Neuronal stem cell (in vitro differentiated cells): ENCODE measurements at regions not wholly inside any gene's neighbourhood (a gene's known extent, or its start where the extent isn't known, plus 50 kb on each side); places are given as distances from the start of the nearest gene placed in this dataset.

Experiments used
- DNase-seq: peaks from one replicate; pipeline ENCODE4 v3.0.0-alpha.2; 2013; ENCODE audit warnings: low spot score
- H2AFZ ChIP-seq: one replicate; pipeline ENCODE4 v1.6.1; 2013; ENCODE audit warnings: mild to moderate bottlenecking, low read length, inconsistent platforms
- H2AK5ac ChIP-seq: 2 replicates; pipeline ENCODE4 v1.6.1; 2013; ENCODE audit warnings: low read depth, mild to moderate bottlenecking, inconsistent platforms, low read length, moderate library complexity, mixed read lengths
- H2BK120ac ChIP-seq: 2 replicates; pipeline ENCODE4 v1.6.1; 2013; ENCODE audit warnings: low read depth, mild to moderate bottlenecking, inconsistent platforms, low read length, moderate library complexity, mixed read lengths
- H2BK12ac ChIP-seq: one replicate; pipeline ENCODE4 v1.6.1; 2013; ENCODE audit warnings: low read length, inconsistent platforms
- H2BK15ac ChIP-seq: 2 replicates; pipeline ENCODE4 v1.6.1; 2013; ENCODE audit warnings: mild to moderate bottlenecking, low read length, inconsistent platforms, mixed read lengths
- H2BK5ac ChIP-seq: one replicate; pipeline ENCODE4 v1.6.1; 2013; ENCODE audit warnings: inconsistent platforms, mild to moderate bottlenecking, low read length, moderate library complexity
- H3K14ac ChIP-seq: one replicate; pipeline ENCODE4 v1.6.1; 2013; ENCODE audit warnings: low read length, inconsistent platforms
- H3K18ac ChIP-seq: 2 replicates; pipeline ENCODE4 v1.6.1; 2013; ENCODE audit warnings: low read length, inconsistent platforms
- H3K23ac ChIP-seq: 2 replicates; pipeline ENCODE4 v1.6.1; 2013; ENCODE audit warnings: low read depth, mild to moderate bottlenecking, mixed read lengths, low read length, inconsistent platforms; ENCODE audit not compliant: poor library complexity
- H3K27ac ChIP-seq: replicated peaks from 3 replicates; pipeline ENCODE4 v1.5.1; 2013; ENCODE audit warnings: low read length, inconsistent platforms
- H3K27me3 ChIP-seq, 3 experiments: 2 replicates each; pipeline ENCODE4 v1.6.1; 2013; ENCODE audit warnings: low read length in 3 of 3, mild to moderate bottlenecking in 2 of 3, inconsistent platforms in 1 of 3, low read depth in 1 of 3, mixed read lengths in 1 of 3, moderate library complexity in 1 of 3; ENCODE audit not compliant: control insufficient read depth in 3 of 3, insufficient read depth in 3 of 3
- H3K36me3 ChIP-seq, 2 donors: replicated peaks in 1 of 2; 2 replicates each; pipeline ENCODE4 v1.6.1; 2013; ENCODE audit warnings: low read length in 2 of 2; ENCODE audit not compliant: control insufficient read depth in 2 of 2, insufficient read depth in 2 of 2
- H3K4ac ChIP-seq: 2 replicates; pipeline ENCODE4 v1.6.1; 2013; ENCODE audit warnings: inconsistent platforms, mild to moderate bottlenecking, low read length, moderate library complexity
- H3K4me1 ChIP-seq, 2 donors: 1 replicate in 1 of 2; 2 replicates in 1 of 2; pipeline ENCODE4 v1.6.1; 2013; ENCODE audit warnings: low read length in 2 of 2, low read depth in 1 of 2; ENCODE audit not compliant: control insufficient read depth in 2 of 2, insufficient read depth in 1 of 2
- H3K4me2 ChIP-seq: one replicate; pipeline ENCODE4 v1.6.1; 2013; ENCODE audit warnings: mild to moderate bottlenecking, low read length, inconsistent platforms; ENCODE audit not compliant: insufficient read depth, poor library complexity, severe bottlenecking
- H3K4me3 ChIP-seq, 2 donors: 2 replicates each; pipeline ENCODE4 v1.5.1; 2013; ENCODE audit warnings: low read length in 2 of 2, mild to moderate bottlenecking in 2 of 2, inconsistent platforms in 1 of 2, moderate library complexity in 1 of 2
- H3K79me1 ChIP-seq: one replicate; pipeline ENCODE4 v1.6.1; 2013; ENCODE audit warnings: low read depth, mild to moderate bottlenecking, inconsistent platforms, low read length, moderate library complexity
- H3K9ac ChIP-seq: one replicate; pipeline ENCODE4 v1.6.1; 2013; ENCODE audit warnings: mild to moderate bottlenecking, low read depth, low read length, inconsistent platforms; ENCODE audit not compliant: poor library complexity
- H3K9me3 ChIP-seq, 2 donors: replicated peaks in 1 of 2; 2 replicates each; pipeline versions ENCODE3 to v1.6.1; 2013; ENCODE audit warnings: low read length in 2 of 2, mild to moderate bottlenecking in 2 of 2, inconsistent platforms in 1 of 2, low read depth in 1 of 2, mixed read lengths in 1 of 2, moderate library complexity in 1 of 2; ENCODE audit not compliant: control insufficient read depth in 2 of 2, insufficient read depth in 1 of 2
- H4K8ac ChIP-seq: one replicate; pipeline ENCODE4 v1.6.1; 2013; ENCODE audit warnings: low read depth, mild to moderate bottlenecking, inconsistent platforms, low read length, moderate library complexity
- H4K91ac ChIP-seq: one replicate; pipeline ENCODE4 v1.6.1; 2013; ENCODE audit warnings: low read length, low read depth, mild to moderate bottlenecking, inconsistent platforms; ENCODE audit not compliant: poor library complexity
- WGBS, 2 donors: extraction: QIAGEN DNeasy Blood & Tissue Kit; methylation state at CpG; one replicate each; pipeline ENCODE4 v1.1.7; 2013; ENCODE audit warnings: missing lambda C conversion rate in 2 of 2, mixed read lengths in 1 of 2; ENCODE audit not compliant: insufficient read length in 2 of 2, insufficient replicate concordance in 1 of 2; ENCODE audit errors: extremely low coverage in 2 of 2; 5-methylcytosine and 5-hydroxymethylcytosine counted together

GRCh38 chr2:189285962-189286645, 106.5 kb upstream of the COL5A2 start:
- no peak overlapping the region for H3K27ac ChIP-seq
- no peaks in the 10 kb centered on the region for H3K79me1 ChIP-seq
- H3K4me2 ChIP-seq: no peak overlapping the region
- H3K9ac ChIP-seq: no peak overlapping the region
- no peak overlapping the region for H3K14ac ChIP-seq
- H2BK120ac ChIP-seq: no peak overlapping the region
- peaks cover 1 to 6% of the 10 kb centered on the region in 2 donors for H3K4me1 ChIP-seq
- WGBS, 2 donors: no CpG with 5 or more reads among the region's 3 CpGs
- H3K4ac ChIP-seq: no peak overlapping the region
- H2AFZ ChIP-seq: peak overlapping the region; percentile 4
- H3K36me3 ChIP-seq: no peaks in the 10 kb centered on the region
- no peak overlapping the region for H4K8ac ChIP-seq
- no peak overlapping the region for H2BK12ac ChIP-seq
- no peak overlapping the region for H2BK5ac ChIP-seq
- H2AK5ac ChIP-seq: no peak overlapping the region
- no peak overlapping the region for H3K23ac ChIP-seq
- H4K91ac ChIP-seq: no peak overlapping the region
- no peak overlapping the region for H3K18ac ChIP-seq
- DNase-seq: no peak
- H3K27me3 ChIP-seq: no peaks in the 10 kb centered on the region
- no peak overlapping the region for H2BK15ac ChIP-seq
- no peak overlapping the region for H3K4me3 ChIP-seq
- peaks cover 0 to 11% of the 10 kb centered on the region in 2 donors for H3K9me3 ChIP-seq

GRCh38 chr2:189287363-189287762, 107.8 kb upstream of the COL5A2 start:
- H3K14ac ChIP-seq: no peak overlapping the region
- H2AK5ac ChIP-seq: no peak overlapping the region
- no peak overlapping the region for H3K18ac ChIP-seq
- H3K23ac ChIP-seq: no peak overlapping the region
- H3K4me3 ChIP-seq: no peak overlapping the region
- no peak overlapping the region for H2BK12ac ChIP-seq
- no peak for DNase-seq
- H3K27me3 ChIP-seq: no peaks in the 10 kb centered on the region
- no peak overlapping the region for H3K4me2 ChIP-seq
- no peak overlapping the region for H2AFZ ChIP-seq
- H3K4ac ChIP-seq: no peak overlapping the region
- H3K9me3 ChIP-seq: peaks cover 0 to 11% of the 10 kb centered on the region in 2 donors
- H4K8ac ChIP-seq: no peak overlapping the region
- no peak overlapping the region for H2BK120ac ChIP-seq
- H3K27ac ChIP-seq: no peak overlapping the region
- peaks cover 1 to 6% of the 10 kb centered on the region in 2 donors for H3K4me1 ChIP-seq
- H4K91ac ChIP-seq: no peak overlapping the region
- H3K9ac ChIP-seq: no peak overlapping the region
- no CpG with 5 or more reads among the region's 1 CpG for WGBS, 2 donors
- no peaks in the 10 kb centered on the region for H3K36me3 ChIP-seq
- H2BK15ac ChIP-seq: no peak overlapping the region
- H2BK5ac ChIP-seq: no peak overlapping the region
- no peaks in the 10 kb centered on the region for H3K79me1 ChIP-seq

DNA sequence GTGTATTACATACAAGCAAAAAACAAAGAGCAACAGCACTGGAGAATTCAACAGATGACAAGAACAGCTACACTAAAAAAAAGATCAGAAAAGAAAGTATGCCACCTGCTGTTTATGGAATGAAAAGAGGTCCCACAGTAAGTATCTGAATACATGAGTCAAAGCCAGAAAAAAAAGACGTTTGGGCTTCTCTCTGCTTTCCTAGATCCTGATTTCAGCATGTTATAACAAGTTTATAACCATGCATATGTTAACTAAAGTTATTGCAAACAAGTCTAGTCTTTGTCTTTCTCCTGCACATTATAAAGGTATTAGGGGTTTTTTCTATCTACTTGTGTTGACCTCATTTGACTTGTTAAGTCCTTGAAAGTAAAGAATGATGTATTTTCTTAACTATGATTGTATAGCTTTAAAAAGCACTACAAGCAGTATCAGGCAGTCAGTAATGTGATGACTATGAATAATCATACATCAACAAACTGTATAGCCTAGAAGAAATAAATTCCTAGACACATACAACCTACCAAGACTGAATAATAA, 108.5 kb upstream of the COL5A2 start:
- Histone ChIP-seq H2BK12ac (no peak overlapping the region), H3K9me3 (peaks cover 0 to 11% of the 10 kb centered on the region in 2 donors), H3K27ac (no peak overlapping the region), H2BK15ac (no peak overlapping the region), H3K36me3 (no peaks in the 10 kb centered on the region), H2AK5ac (no peak overlapping the region), H3K4me3 (no peak overlapping the region), H3K27me3 (no peaks in the 10 kb centered on the region), H2AFZ (peak overlapping the region; percentile 73), H3K4me2 (no peak overlapping the region), H3K14ac (no peak overlapping the region), H2BK120ac (no peak overlapping the region), H4K8ac (no peak overlapping the region), H3K9ac (no peak overlapping the region), H3K79me1 (no peaks in the 10 kb centered on the region), H4K91ac (no peak overlapping the region), H3K4me1 (peaks cover 1 to 6% of the 10 kb centered on the region in 2 donors), H3K23ac (no peak overlapping the region), H3K18ac (no peak overlapping the region), H2BK5ac (no peak overlapping the region), H3K4ac (no peak overlapping the region)
- WGBS, 2 donors: no CpG with 5 or more reads among the region's 1 CpG
- peak; percentile 56 for DNase-seq

GRCh38 chr2:189291460-189291859, 111.9 kb upstream of the COL5A2 start:
- Histone ChIP-seq H4K91ac (no peak overlapping the region), H2BK120ac (no peak overlapping the region), H3K4ac (no peak overlapping the region), H3K4me1 (peaks cover 1 to 6% of the 10 kb centered on the region in 2 donors), H3K4me2 (no peak overlapping the region), H2BK12ac (no peak overlapping the region), H3K9ac (no peak overlapping the region), H2AK5ac (no peak overlapping the region), H3K27me3 (no peaks in the 10 kb centered on the region), H3K79me1 (no peaks in the 10 kb centered on the region), H4K8ac (no peak overlapping the region), H2BK15ac (no peak overlapping the region), H3K14ac (no peak overlapping the region), H2BK5ac (no peak overlapping the region), H2AFZ (no peak overlapping the region), H3K27ac (no peak overlapping the region), H3K18ac (no peak overlapping the region), H3K23ac (no peak overlapping the region), H3K36me3 (no peaks in the 10 kb centered on the region), H3K9me3 (peaks cover 0 to 11% of the 10 kb centered on the region in 2 donors), H3K4me3 (no peak overlapping the region)
- no CpG with 5 or more reads among the region's 1 CpG for WGBS, 2 donors
- DNase-seq: no peak
